GM12878 (cell line): ENCODE measurements at regions not wholly inside any gene's neighbourhood (a gene's known extent, or its start where the extent isn't known, plus 50 kb on each side); places are given as distances from the start of the nearest gene placed in this dataset.

Source experiments
- ATAC-seq: fragments of 200-7000 bp; cut with Tn5 transposase; 3 replicates; pipeline ENCODE4 v1.9.1; 2020; ENCODE audit warnings: mild to moderate bottlenecking, moderate library complexity
- BruUV-seq: library from RNA; stranded (reverse); fragments of 400-500 nt; replicated peaks from 2 replicates; lab custom pipeline; 2021; lab: Mats Ljungman, UMichigan
- CTCF ChIA-PET: fragments of 300-600 bp; sonication (Branson Sonifier 250); formaldehyde crosslinking; extraction: SDS; loops from one replicate; lab custom pipeline; 2021; ENCODE audit warnings: inconsistent platforms; lab: Yijun Ruan, JAX
- POLR2A ChIA-PET: fragments of 350-600 bp; formaldehyde crosslinking; extraction: SDS; loops from one replicate; lab custom pipeline; 2021; ENCODE audit warnings: inconsistent platforms; lab: Charles Lee
- RAD21 ChIA-PET: fragments of 300-600 bp; sonication (Branson Sonifier 250); formaldehyde crosslinking; loops from one replicate; lab custom pipeline; 2023; ENCODE audit warnings: antibody characterized with exemption; ENCODE audit not compliant: unreplicated experiment; lab: Charles Lee
- SMC1A ChIA-PET: fragments of 300-600 bp; sonication (Branson Sonifier 250); formaldehyde crosslinking; loops from one replicate; lab custom pipeline; 2023; ENCODE audit not compliant: unreplicated experiment, uncharacterized antibody; lab: Charles Lee
- DNase-seq: peaks from one replicate; pipeline ENCODE4 v3.0.0-alpha.2; 2011; ENCODE audit warnings: low read depth, low spot score
- FAIRE-seq: peaks from 3 replicates; lab custom pipeline; 2011; peaks lifted over from hg19 to GRCh38; lab: Jason Lieb, UNC
- H2AFZ ChIP-seq: 2 replicates; pipeline ENCODE4 v1.6.0; 2011; ENCODE audit warnings: low read depth, low read length, control low read depth; ENCODE audit not compliant: control insufficient read depth
- H3K27ac ChIP-seq: 2 replicates; pipeline ENCODE4 v1.5.1; 2011; ENCODE audit warnings: control low read depth; ENCODE audit not compliant: control insufficient read depth, insufficient read depth
- H3K27me3 ChIP-seq, 2 experiments: replicated peaks in 1 of 2; 2 replicates each; pipeline versions ENCODE4 v1.6.0 to v1.6.1; 2011; ENCODE audit warnings: low read length in 1 of 2; ENCODE audit not compliant: control insufficient read depth in 2 of 2, insufficient read depth in 2 of 2
- H3K36me3 ChIP-seq, 2 experiments: 2 replicates each; pipeline ENCODE4 v1.5.1; 2011; ENCODE audit warnings: low read length in 1 of 2; ENCODE audit not compliant: control insufficient read depth in 2 of 2, insufficient read depth in 2 of 2
- H3K4me1 ChIP-seq: 2 replicates; pipeline ENCODE4 v1.6.1; 2011; ENCODE audit warnings: mild to moderate bottlenecking, low read length, moderate library complexity, mixed read lengths; ENCODE audit not compliant: control insufficient read depth, insufficient read depth
- H3K4me2 ChIP-seq: 2 replicates; pipeline ENCODE4 v1.6.0; 2011; ENCODE audit warnings: control low read depth; ENCODE audit not compliant: control insufficient read depth, insufficient read depth
- H3K4me3 ChIP-seq: fragments of 200-600 bp; sonication (generic); 2 replicates; pipeline ENCODE4 v1.5.1; 2016
- H3K79me2 ChIP-seq: 2 replicates; pipeline ENCODE4 v1.6.0; 2011; ENCODE audit warnings: low read length; ENCODE audit not compliant: control insufficient read depth, insufficient read depth
- H3K9ac ChIP-seq: 2 replicates; pipeline ENCODE4 v1.8.0; 2011; ENCODE audit warnings: low read length, control low read depth, mixed read lengths; ENCODE audit not compliant: control insufficient read depth, insufficient read depth
- H3K9me3 ChIP-seq: replicated peaks from 3 replicates; pipeline ENCODE4 v1.5.1; 2011; ENCODE audit warnings: mild to moderate bottlenecking, low read length; ENCODE audit not compliant: control insufficient read depth, insufficient read depth
- H4K20me1 ChIP-seq: 2 replicates; pipeline ENCODE4 v1.6.0; 2011; ENCODE audit not compliant: control insufficient read depth, insufficient read depth
- IRF4 ChIP-seq: IDR thresholded peaks from 2 replicates; pipeline ENCODE4 v1.6.1; 2011; ENCODE audit warnings: low read depth, low read length
- KLF5 ChIP-seq: fragments of 450-650 bp; IDR thresholded peaks from 2 replicates; pipeline ENCODE4 v1.6.1; 2014; ENCODE audit warnings: mild to moderate bottlenecking; ENCODE audit not compliant: partially characterized antibody
- MYC ChIP-seq: IDR thresholded peaks from 2 replicates; pipeline ENCODE4 v1.6.1; 2011; ENCODE audit warnings: mild to moderate bottlenecking, low read length, moderate library complexity, inconsistent platforms; ENCODE audit not compliant: insufficient read depth, insufficient replicate concordance, insufficient read length, severe bottlenecking
- POLR2A ChIP-seq: IDR thresholded peaks from 2 replicates; pipeline ENCODE4 v1.6.1; 2011; ENCODE audit warnings: low read depth, mild to moderate bottlenecking, low read length
- POLR2AphosphoS2 ChIP-seq: IDR thresholded peaks from 2 replicates; pipeline ENCODE4 v1.6.1; 2011; ENCODE audit warnings: low read depth, mild to moderate bottlenecking, low read length, improper control_type of control experiment, moderate library complexity
- RB1 ChIP-seq: fragments of 450-650 bp; formaldehyde crosslinking; IDR thresholded peaks from 2 replicates; pipeline ENCODE4 v1.6.1; 2017; ENCODE audit warnings: mild to moderate bottlenecking, borderline replicate concordance
- RELA ChIP-seq: fragments of 450-650 bp; IDR thresholded peaks from 2 replicates; pipeline ENCODE4 v1.8.0; 2014; ENCODE audit warnings: borderline replicate concordance; ENCODE audit not compliant: partially characterized antibody
- SP1 ChIP-seq: IDR thresholded peaks from one replicate; pipeline ENCODE4 v1.6.1; 2011; ENCODE audit warnings: low read depth, low read length
- ZNF24 ChIP-seq: fragments of 450-650 bp; IDR thresholded peaks from 2 replicates; pipeline ENCODE4 v1.6.1; 2017; ENCODE audit warnings: antibody characterized with exemption, mild to moderate bottlenecking
- WGBS: methylation state at CpG from one replicate; pipeline ENCODE4 v1.1.6; 2016; ENCODE audit warnings: low lambda C conversion rate; ENCODE audit not compliant: insufficient replicate concordance, insufficient coverage; ENCODE audit errors: missing lambda C conversion rate; 5-methylcytosine and 5-hydroxymethylcytosine counted together
- in situ Hi-C: fragments of 300-500 bp; cut with MboI; formaldehyde crosslinking; loops from 9 replicates; pipeline ENCODE4 v1.14.3; 2018; ENCODE audit warnings: mixed read lengths
- intact Hi-C: fragments of 100-400 bp; cut with micrococcal nuclease; formaldehyde crosslinking; loops from one replicate; pipeline ENCODE4 v1.14.2; 2022; ENCODE audit not compliant: unreplicated experiment
- TF ChIP-seq, protein P1 (sequence below): fragments of 450-650 bp; IDR thresholded peaks from 2 replicates; pipeline ENCODE4 v1.6.1; 2018; ENCODE audit warnings: borderline replicate concordance, mild to moderate bottlenecking; ENCODE audit not compliant: partially characterized antibody
- TF ChIP-seq, protein P2 (sequence below): IDR thresholded peaks from 2 replicates; pipeline ENCODE4 v1.6.1; 2011; ENCODE audit warnings: borderline replicate concordance, low read depth, mild to moderate bottlenecking, moderate library complexity, mixed read lengths, low read length; ENCODE audit not compliant: insufficient read depth; ENCODE audit errors: extremely low read length
- TF ChIP-seq, protein P3 (sequence below): IDR thresholded peaks from 2 replicates; pipeline ENCODE4 v1.6.1; 2012; ENCODE audit warnings: low read length, inconsistent platforms

DNA sequence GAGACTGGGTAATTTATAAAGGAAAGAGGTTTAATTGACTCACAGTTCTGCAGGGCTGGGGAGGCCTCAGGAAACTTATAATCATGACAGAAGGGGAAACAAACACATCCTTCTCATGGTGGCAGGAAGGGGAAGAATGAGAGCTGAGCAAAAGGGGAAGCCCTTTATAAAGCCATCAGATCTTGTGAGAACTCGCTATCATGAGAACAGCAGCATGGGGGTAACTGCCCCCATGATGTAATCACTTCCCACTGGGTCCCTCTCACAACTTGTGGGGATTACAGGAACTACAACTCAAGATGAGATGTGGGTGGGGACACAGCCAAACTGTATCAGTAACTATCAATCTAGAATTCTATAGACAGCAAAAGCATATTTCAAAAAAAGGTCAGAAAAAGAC, 64.7 kb upstream of the ACTRT2 start:
- RAD21 ChIA-PET, result no interaction called here

DNA sequence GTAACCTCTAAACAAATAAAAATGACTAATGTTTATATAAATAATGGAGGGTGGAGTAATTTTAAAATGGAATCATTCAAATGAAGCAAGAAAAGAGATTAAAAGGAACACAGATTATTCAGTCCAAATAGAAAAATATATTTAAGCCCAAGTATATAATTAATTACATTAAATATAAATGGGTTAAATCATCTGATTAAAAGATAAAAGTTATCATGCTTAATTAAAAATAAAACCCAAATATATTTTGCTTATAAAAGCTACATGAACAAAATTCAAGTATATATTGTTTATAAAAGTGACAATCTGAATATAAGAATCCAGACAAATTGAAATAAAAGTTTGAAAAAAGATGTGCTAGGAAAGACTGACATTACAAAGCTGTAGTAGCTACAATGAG, 63.9 kb upstream of the ACTRT2 start:
- Histone ChIP-seq H3K9ac (no peak overlapping the region), H3K9me3 (no peaks in the 10 kb centered on the region; the same call in 2 of the 3 replicates), H3K36me3 (no peaks in the 10 kb centered on the region), H3K4me2 (no peak overlapping the region), H3K27me3 (no peaks in the 10 kb centered on the region), H4K20me1 (no peaks in the 10 kb centered on the region), H3K79me2 (no peaks in the 10 kb centered on the region), H2AFZ (no peak overlapping the region), H3K4me3 (no peak overlapping the region), H3K27ac (no peak overlapping the region), H3K4me1 (no peaks in the 10 kb centered on the region)
- ATAC-seq (no peak), FAIRE-seq (no peak), DNase-seq (no peak)
- in situ Hi-C loops, result no loop called here
- SMC1A ChIA-PET, result no interaction called here
- no TSS peak for BruUV-seq
- RAD21 ChIA-PET, result no interaction called here
- POLR2A ChIA-PET, result no interaction called here
- CTCF ChIA-PET, result no interaction called here
- intact Hi-C loops, result no loop called here
- TF ChIP-seq KLF5 (no peak), RB1 (no peak), POLR2AphosphoS2 (no peak), SP1 (no peak), MYC (no peak), RELA (no peak), ZNF24 (no peak), POLR2A (no peak), IRF4 (no peak)
- TF ChIP-seq, protein P1, sequence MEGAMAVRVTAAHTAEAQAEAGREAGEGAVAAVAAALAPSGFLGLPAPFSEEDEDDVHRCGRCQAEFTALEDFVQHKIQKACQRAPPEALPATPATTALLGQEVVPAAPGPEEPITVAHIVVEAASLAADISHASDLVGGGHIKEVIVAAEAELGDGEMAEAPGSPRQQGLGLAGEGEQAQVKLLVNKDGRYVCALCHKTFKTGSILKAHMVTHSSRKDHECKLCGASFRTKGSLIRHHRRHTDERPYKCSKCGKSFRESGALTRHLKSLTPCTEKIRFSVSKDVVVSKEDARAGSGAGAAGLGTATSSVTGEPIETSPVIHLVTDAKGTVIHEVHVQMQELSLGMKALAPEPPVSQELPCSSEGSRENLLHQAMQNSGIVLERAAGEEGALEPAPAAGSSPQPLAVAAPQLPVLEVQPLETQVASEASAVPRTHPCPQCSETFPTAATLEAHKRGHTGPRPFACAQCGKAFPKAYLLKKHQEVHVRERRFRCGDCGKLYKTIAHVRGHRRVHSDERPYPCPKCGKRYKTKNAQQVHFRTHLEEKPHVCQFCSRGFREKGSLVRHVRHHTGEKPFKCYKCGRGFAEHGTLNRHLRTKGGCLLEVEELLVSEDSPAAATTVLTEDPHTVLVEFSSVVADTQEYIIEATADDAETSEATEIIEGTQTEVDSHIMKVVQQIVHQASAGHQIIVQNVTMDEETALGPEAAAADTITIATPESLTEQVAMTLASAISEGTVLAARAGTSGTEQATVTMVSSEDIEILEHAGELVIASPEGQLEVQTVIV, result no peak
- TF ChIP-seq, protein P2, sequence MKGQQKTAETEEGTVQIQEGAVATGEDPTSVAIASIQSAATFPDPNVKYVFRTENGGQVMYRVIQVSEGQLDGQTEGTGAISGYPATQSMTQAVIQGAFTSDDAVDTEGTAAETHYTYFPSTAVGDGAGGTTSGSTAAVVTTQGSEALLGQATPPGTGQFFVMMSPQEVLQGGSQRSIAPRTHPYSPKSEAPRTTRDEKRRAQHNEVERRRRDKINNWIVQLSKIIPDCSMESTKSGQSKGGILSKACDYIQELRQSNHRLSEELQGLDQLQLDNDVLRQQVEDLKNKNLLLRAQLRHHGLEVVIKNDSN, result no peak

More for the DNA sequence above, 64.7 kb upstream of the ACTRT2 start:
- ChIA-PET SMC1A (no interaction called here), POLR2A (no interaction called here), CTCF (no interaction called here)
- no peaks in the 10 kb centered on the region for H3K79me2 ChIP-seq
- no peaks in the 10 kb centered on the region for H4K20me1 ChIP-seq
- no peak overlapping the region for H3K27ac ChIP-seq
- no peak overlapping the region for H3K4me3 ChIP-seq
- intact Hi-C loops, result no loop called here
- 0% methylated on average over 1 of the region's 1 CpG for WGBS
- ATAC-seq (no peak), FAIRE-seq (no peak), DNase-seq (no peak)
- no TSS peak for BruUV-seq
- H3K4me1 ChIP-seq, result no peaks in the 10 kb centered on the region
- no peak overlapping the region for H3K9ac ChIP-seq
- H3K36me3 ChIP-seq, result no peaks in the 10 kb centered on the region
- in situ Hi-C loops, result no loop called here
- H3K4me2 ChIP-seq, result no peak overlapping the region
- no peaks in the 10 kb centered on the region; the same call in 2 of the 3 replicates for H3K9me3 ChIP-seq
- H3K27me3 ChIP-seq, result no peaks in the 10 kb centered on the region
- no peak overlapping the region for H2AFZ ChIP-seq
- TF ChIP-seq, protein P3, sequence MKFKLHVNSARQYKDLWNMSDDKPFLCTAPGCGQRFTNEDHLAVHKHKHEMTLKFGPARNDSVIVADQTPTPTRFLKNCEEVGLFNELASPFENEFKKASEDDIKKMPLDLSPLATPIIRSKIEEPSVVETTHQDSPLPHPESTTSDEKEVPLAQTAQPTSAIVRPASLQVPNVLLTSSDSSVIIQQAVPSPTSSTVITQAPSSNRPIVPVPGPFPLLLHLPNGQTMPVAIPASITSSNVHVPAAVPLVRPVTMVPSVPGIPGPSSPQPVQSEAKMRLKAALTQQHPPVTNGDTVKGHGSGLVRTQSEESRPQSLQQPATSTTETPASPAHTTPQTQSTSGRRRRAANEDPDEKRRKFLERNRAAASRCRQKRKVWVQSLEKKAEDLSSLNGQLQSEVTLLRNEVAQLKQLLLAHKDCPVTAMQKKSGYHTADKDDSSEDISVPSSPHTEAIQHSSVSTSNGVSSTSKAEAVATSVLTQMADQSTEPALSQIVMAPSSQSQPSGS, result no peak
- TF ChIP-seq, all 136 proteins: peak for 0
